OCI-LY3 (cell line): ENCODE measurements at regions not wholly inside any gene's neighbourhood (a gene's known extent, or its start where the extent isn't known, plus 50 kb on each side); places are given as distances from the start of the nearest gene placed in this dataset.
A peak's percentile ranks its signal among the peaks of the same experiment; 100 is the strongest.

Experiments used
- H2AFZ ChIP-seq: fragments of 200-600, 300-600 bp; shearing (Covaris generic); 2 replicates; pipeline ENCODE4 v1.6.0; 2014; ENCODE audit warnings: antibody characterized with exemption, low read depth, low read length
- H3K27ac ChIP-seq: fragments of 200-600, 300-600 bp; sonication (generic); 2 replicates; pipeline ENCODE4 v1.5.1; 2014; ENCODE audit warnings: mild to moderate bottlenecking, low read length, moderate library complexity, mixed read lengths
- H3K27me3 ChIP-seq: fragments of 200-600, 300-600 bp; sonication (generic); 2 replicates; pipeline ENCODE4 v1.6.1; 2014; ENCODE audit warnings: low read depth, low read length, mixed read lengths
- H3K36me3 ChIP-seq: fragments of 200-600, 300-600 bp; sonication (generic); replicated peaks from 2 replicates; pipeline ENCODE3; 2014; ENCODE audit warnings: low read depth, low read length, mixed read lengths
- H3K4me1 ChIP-seq: fragments of 300-600, 200-600 bp; sonication (generic); 2 replicates; pipeline ENCODE4 v1.6.1; 2014; ENCODE audit warnings: low read length, mixed read lengths
- H3K4me2 ChIP-seq: fragments of 200-600, 300-600 bp; sonication (generic); 2 replicates; pipeline ENCODE4 v1.6.1; 2014; ENCODE audit warnings: low read length, mixed read lengths
- H3K4me3 ChIP-seq: fragments of 300-600, 200-600 bp; sonication (generic); 2 replicates; pipeline ENCODE4 v1.5.1; 2014; ENCODE audit warnings: antibody characterized with exemption, mild to moderate bottlenecking, low read length, moderate library complexity
- H3K79me2 ChIP-seq: fragments of 300-600, 200-600 bp; shearing (Covaris generic); 2 replicates; pipeline ENCODE4 v1.6.1; 2014; ENCODE audit warnings: mild to moderate bottlenecking, low read length, mixed read lengths
- H3K9ac ChIP-seq: fragments of 300-600, 200-600 bp; shearing (Covaris generic); 2 replicates; pipeline ENCODE4 v1.6.0; 2014; ENCODE audit warnings: mild to moderate bottlenecking, low read length, moderate library complexity
- H3K9me3 ChIP-seq: fragments of 200-600, 300-600 bp; shearing (Covaris generic); 2 replicates; pipeline ENCODE4 v1.6.1; 2014; ENCODE audit warnings: low read length, mixed read lengths; ENCODE audit not compliant: insufficient read depth
- H4K20me1 ChIP-seq: fragments of 200-600, 300-600 bp; sonication (generic); 2 replicates; pipeline ENCODE4 v1.6.1; 2016; ENCODE audit warnings: low read length, mixed read lengths; ENCODE audit not compliant: insufficient read depth
- CTCF ChIP-seq: fragments of 200-600, 300-600 bp; sonication (generic); IDR thresholded peaks from 2 replicates; pipeline ENCODE4 v1.5.1; 2014; ENCODE audit warnings: antibody characterized with exemption, low read length, low read depth
- EZH2phosphoT487 ChIP-seq: fragments of 200-600 bp; shearing (Covaris generic); IDR thresholded peaks from 2 replicates; pipeline ENCODE4 v1.6.1; 2018; ENCODE audit warnings: antibody characterized with exemption, mixed run types, low read depth

DNA sequence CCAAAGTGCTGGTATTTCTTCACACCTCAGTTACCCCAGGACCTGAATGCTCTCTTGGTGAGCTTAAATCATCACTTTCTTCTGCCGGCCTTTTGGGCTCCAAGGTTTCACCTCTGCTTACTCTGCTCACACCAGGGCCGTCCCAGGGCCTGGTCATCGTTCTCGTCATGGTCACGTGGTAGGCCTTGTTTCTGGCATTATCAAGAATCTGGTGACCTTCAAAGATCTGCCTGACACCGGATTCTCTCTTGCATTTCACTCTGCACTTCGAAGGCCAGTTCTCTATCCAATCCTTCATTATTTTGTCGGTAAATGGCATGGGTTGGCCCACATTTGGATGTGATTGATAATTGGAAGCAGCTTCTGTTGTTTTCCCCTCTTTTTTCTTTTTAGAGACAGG lies 80.5 kb downstream of the HRH4 start:
- H3K4me3 ChIP-seq: no peak overlapping the region
- TF ChIP-seq CTCF (no peak), EZH2phosphoT487 (no peak)
- no peaks in the 10 kb centered on the region for H4K20me1 ChIP-seq
- no peaks in the 10 kb centered on the region for H3K9me3 ChIP-seq
- H3K36me3 ChIP-seq: no peaks in the 10 kb centered on the region
- H2AFZ ChIP-seq: no peak overlapping the region
- peaks cover 9% of the 10 kb centered on the region for H3K4me1 ChIP-seq
- peaks cover 24% of the 10 kb centered on the region for H3K27me3 ChIP-seq
- no peak overlapping the region for H3K4me2 ChIP-seq
- no peak overlapping the region for H3K9ac ChIP-seq
- H3K79me2 ChIP-seq: no peaks in the 10 kb centered on the region
- H3K27ac ChIP-seq: no peak overlapping the region

- Histone ChIP-seq H3K9ac (no peak overlapping the region), H4K20me1 (no peaks in the 10 kb centered on the region), H3K79me2 (no peaks in the 10 kb centered on the region), H3K27me3 (peaks cover 8% of the 10 kb centered on the region), H2AFZ (no peak overlapping the region; the same call in 1 of the 2 replicates), H3K4me2 (peak overlapping the region; percentile 55), H3K4me1 (peaks cover 9% of the 10 kb centered on the region), H3K4me3 (peak overlapping the region; percentile 32; the same call in 1 of the 2 replicates), H3K9me3 (no peaks in the 10 kb centered on the region), H3K36me3 (no peaks in the 10 kb centered on the region), H3K27ac (no peak overlapping the region)
- TF ChIP-seq EZH2phosphoT487 (no peak), CTCF (no peak)
These were observed 82.8 kb downstream of the HRH4 start for GRCh38 chr18:24543086-24543794.

DNA sequence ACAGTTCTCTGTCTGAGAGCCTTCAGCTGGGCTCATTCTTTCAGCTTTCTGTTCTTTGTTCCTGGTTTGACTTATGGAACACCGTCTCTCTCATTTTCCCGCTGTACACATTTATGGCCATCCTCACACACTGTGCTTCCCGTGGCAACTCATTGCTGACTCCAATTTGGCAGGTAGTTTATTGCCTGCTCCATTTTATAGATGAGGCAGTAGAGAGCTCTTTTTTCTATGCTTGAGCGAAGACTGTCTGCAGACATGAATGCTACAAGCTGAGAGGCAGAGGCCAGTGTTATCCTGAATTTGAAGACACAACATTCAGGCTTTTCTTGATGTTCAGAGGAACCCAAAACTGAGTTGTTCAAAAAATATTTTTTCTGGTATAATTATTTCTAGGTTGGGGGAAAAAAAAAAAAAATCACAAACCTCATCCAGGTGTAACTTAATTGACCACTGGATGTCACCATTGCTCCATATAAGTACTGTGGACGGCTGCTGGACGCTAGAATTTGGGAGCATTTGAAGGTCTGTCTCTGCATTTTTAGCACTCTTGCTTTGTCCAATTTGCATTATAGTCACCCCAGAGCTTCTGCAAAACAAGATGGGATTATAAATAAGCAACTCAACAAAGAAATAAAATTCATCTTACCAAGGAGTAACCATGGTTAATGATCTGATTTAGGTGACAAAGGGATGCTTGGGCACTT lies 83.5 kb downstream of the HRH4 start:
- Histone ChIP-seq H3K9me3 (no peaks in the 10 kb centered on the region), H3K27me3 (0 out of 2 replicates have a peak, but pooled peaks cover 1% of the 10 kb centered on the region), H3K4me1 (peaks cover 9% of the 10 kb centered on the region), H3K36me3 (no peaks in the 10 kb centered on the region), H3K9ac (no peak overlapping the region), H4K20me1 (no peaks in the 10 kb centered on the region), H3K27ac (no peak overlapping the region), H2AFZ (peak overlapping the region; percentile 72), H3K4me2 (peak overlapping the region; percentile 55), H3K4me3 (peak overlapping the region; percentile 32), H3K79me2 (no peaks in the 10 kb centered on the region)
- TF ChIP-seq CTCF: peak; percentile 83
- TF ChIP-seq EZH2phosphoT487: no peak

- Histone ChIP-seq H3K4me3 (no peak overlapping the region), H3K27me3 (no peaks in the 10 kb centered on the region), H3K4me2 (no peak overlapping the region), H3K9me3 (no peaks in the 10 kb centered on the region), H2AFZ (no peak overlapping the region), H3K9ac (no peak overlapping the region), H3K79me2 (no peaks in the 10 kb centered on the region), H3K4me1 (peaks cover 9% of the 10 kb centered on the region), H3K36me3 (no peaks in the 10 kb centered on the region), H3K27ac (no peak overlapping the region), H4K20me1 (no peaks in the 10 kb centered on the region)
- no peak for TF ChIP-seq CTCF
- no peak for TF ChIP-seq EZH2phosphoT487
These were observed 84.5 kb downstream of the HRH4 start for GRCh38 chr18:24544949-24545348.
